ENCODE measurements at regions not wholly inside any gene's neighbourhood (a gene's known extent, or its start where the extent isn't known, plus 50 kb on each side); places are given as distances from the start of the nearest gene placed in this dataset.

- Histone ChIP-seq H3K27ac (ENCODE audit: low read length) (no peak overlapping the region), H3K36me3 (ENCODE audit: control insufficient read depth in 2 of 2, extremely low read depth in 1 of 2, insufficient read depth in 1 of 2, low read length in 1 of 2) (no peaks in the 10 kb centered on the region), H3K9me3 (no peaks in the 10 kb centered on the region), H3K4me3 (ENCODE audit: control insufficient read depth in 1 of 2, extremely low read depth in 1 of 2, low read length in 1 of 2) (no peak overlapping the region), H3K27me3 (replicated peaks in 1 of 2; ENCODE audit: control insufficient read depth in 2 of 2, extremely low read depth in 1 of 2, insufficient read depth in 2 of 2, low read length in 1 of 2) (peaks cover 2 to 83% of the 10 kb centered on the region in 2 experiments), H3K4me1 (ENCODE audit: control insufficient read depth in 1 of 2, extremely low read depth in 1 of 2, insufficient read depth in 2 of 2, low read length in 2 of 2) (peaks cover 0 to 11% of the 10 kb centered on the region in 2 experiments)
- DNase-seq = peak in 1 of 35 experiments; percentile 23
- no peak for ATAC-seq (replicated peaks in 1 of 4)
- H3K9me3 Mint-ChIP-seq = no peaks in the 10 kb centered on the region
- CTCF ChIA-PET = no interaction called here
- 79% methylated on average over 12 of the region's 16 CpGs for WGBS (ENCODE audit: insufficient coverage)
- peaks cover 40 to 47% of the 10 kb centered on the region in 2 donors for H3K27me3 Mint-ChIP-seq
- H3K4me3 Mint-ChIP-seq = no peak overlapping the region
- no peak overlapping the region for H3K27ac Mint-ChIP-seq
- H3K36me3 Mint-ChIP-seq = no peaks in the 10 kb centered on the region
- peaks cover 3 to 5% (median 5%) of the 10 kb centered on the region in 3 donors for H3K4me1 Mint-ChIP-seq
- POLR2A ChIA-PET = no interaction called here
Observed at GRCh38 chr11:69920345-69921127, 101.3 kb upstream of the FGF3 start.

GRCh38 chr11:69921128-69922014, 102.2 kb upstream of the FGF3 start:
- no peak overlapping the region for H3K27ac Mint-ChIP-seq
- peaks cover 0 to 14% of the 10 kb centered on the region in 2 experiments for H3K4me1 ChIP-seq (ENCODE audit: control insufficient read depth in 1 of 2, extremely low read depth in 1 of 2, insufficient read depth in 2 of 2, low read length in 2 of 2)
- H3K27me3 ChIP-seq (replicated peaks in 1 of 2; ENCODE audit: control insufficient read depth in 2 of 2, extremely low read depth in 1 of 2, insufficient read depth in 2 of 2, low read length in 1 of 2) = peaks cover 2 to 83% of the 10 kb centered on the region in 2 experiments
- ChIA-PET CTCF (no interaction called here), POLR2A (no interaction called here)
- H3K36me3 ChIP-seq (ENCODE audit: control insufficient read depth in 2 of 2, extremely low read depth in 1 of 2, insufficient read depth in 1 of 2, low read length in 1 of 2) = no peaks in the 10 kb centered on the region
- H3K9me3 Mint-ChIP-seq = no peaks in the 10 kb centered on the region
- H3K4me1 Mint-ChIP-seq = peaks cover 4 to 9% (median 5%) of the 10 kb centered on the region in 3 donors
- WGBS (ENCODE audit: insufficient coverage) = 69% methylated on average over 14 of the region's 21 CpGs
- no peaks in the 10 kb centered on the region for H3K36me3 Mint-ChIP-seq
- peaks cover 43 to 54% of the 10 kb centered on the region in 2 donors for H3K27me3 Mint-ChIP-seq
- H3K4me3 ChIP-seq (ENCODE audit: control insufficient read depth in 1 of 2, extremely low read depth in 1 of 2, low read length in 1 of 2) = no peak overlapping the region
- no peak overlapping the region for H3K4me3 Mint-ChIP-seq
- DNase-seq (peak in 1 of 35 experiments; percentile 17), ATAC-seq (replicated peaks in 1 of 4) (no peak)
- no peak overlapping the region for H3K27ac ChIP-seq (ENCODE audit: low read length)
- H3K9me3 ChIP-seq = no peaks in the 10 kb centered on the region

- Mint-ChIP-seq H3K36me3 (no peaks in the 10 kb centered on the region), H3K9me3 (no peaks in the 10 kb centered on the region), H3K27me3 (peaks cover 48 to 59% of the 10 kb centered on the region in 2 donors), H3K27ac (no peak overlapping the region), H3K4me1 (peaks cover 4 to 9% (median 5%) of the 10 kb centered on the region in 3 donors), H3K4me3 (no peak overlapping the region)
- DNase-seq (peak in 1 of 35 experiments; percentile 15), ATAC-seq (replicated peaks in 1 of 4) (no peak)
- POLR2A ChIA-PET = no interaction called here
- Histone ChIP-seq H3K4me3 (ENCODE audit: control insufficient read depth in 1 of 2, extremely low read depth in 1 of 2, low read length in 1 of 2) (no peak overlapping the region), H3K9me3 (no peaks in the 10 kb centered on the region), H3K27ac (ENCODE audit: low read length) (no peak overlapping the region), H3K36me3 (ENCODE audit: control insufficient read depth in 2 of 2, extremely low read depth in 1 of 2, insufficient read depth in 1 of 2, low read length in 1 of 2) (no peaks in the 10 kb centered on the region), H3K4me1 (ENCODE audit: control insufficient read depth in 1 of 2, extremely low read depth in 1 of 2, insufficient read depth in 2 of 2, low read length in 2 of 2) (peaks cover 0 to 14% of the 10 kb centered on the region in 2 experiments), H3K27me3 (replicated peaks in 1 of 2; ENCODE audit: control insufficient read depth in 2 of 2, extremely low read depth in 1 of 2, insufficient read depth in 2 of 2, low read length in 1 of 2) (peaks cover 0 to 87% of the 10 kb centered on the region in 2 experiments)
- CTCF ChIA-PET = no interaction called here
- WGBS (ENCODE audit: insufficient coverage) = 82% methylated on average over 8 of the region's 17 CpGs
Observed at GRCh38 chr11:69922015-69922595, 102.9 kb upstream of the FGF3 start.

GRCh38 chr11:69922596-69923111, 103.4 kb upstream of the FGF3 start:
- H3K4me3 ChIP-seq (ENCODE audit: control insufficient read depth in 1 of 2, extremely low read depth in 1 of 2, low read length in 1 of 2) = no peak overlapping the region
- Mint-ChIP-seq H3K4me1 (peaks cover 4 to 9% (median 5%) of the 10 kb centered on the region in 3 donors), H3K9me3 (no peaks in the 10 kb centered on the region), H3K36me3 (no peaks in the 10 kb centered on the region), H3K27ac (no peak overlapping the region), H3K27me3 (peaks cover 47 to 64% of the 10 kb centered on the region in 2 donors), H3K4me3 (no peak overlapping the region)
- H3K27me3 ChIP-seq (replicated peaks in 1 of 2; ENCODE audit: control insufficient read depth in 2 of 2, extremely low read depth in 1 of 2, insufficient read depth in 2 of 2, low read length in 1 of 2) = peaks cover 0 to 86% of the 10 kb centered on the region in 2 experiments
- H3K36me3 ChIP-seq (ENCODE audit: control insufficient read depth in 2 of 2, extremely low read depth in 1 of 2, insufficient read depth in 1 of 2, low read length in 1 of 2) = no peaks in the 10 kb centered on the region
- peaks cover 0 to 14% of the 10 kb centered on the region in 2 experiments for H3K4me1 ChIP-seq (ENCODE audit: control insufficient read depth in 1 of 2, extremely low read depth in 1 of 2, insufficient read depth in 2 of 2, low read length in 2 of 2)
- CTCF ChIA-PET = no interaction called here
- H3K9me3 ChIP-seq = no peaks in the 10 kb centered on the region
- no peak overlapping the region for H3K27ac ChIP-seq (ENCODE audit: low read length)
- ATAC-seq (replicated peaks in 1 of 4) (no peak), DNase-seq (peak in 1 of 35 experiments; percentile 14)
- POLR2A ChIA-PET = no interaction called here
- 85% methylated on average over 10 of the region's 14 CpGs for WGBS (ENCODE audit: insufficient coverage)

- no peaks in the 10 kb centered on the region for H3K36me3 ChIP-seq (ENCODE audit: control insufficient read depth in 2 of 2, extremely low read depth in 1 of 2, insufficient read depth in 1 of 2, low read length in 1 of 2)
- Mint-ChIP-seq H3K9me3 (no peaks in the 10 kb centered on the region), H3K27me3 (peaks cover 51 to 70% of the 10 kb centered on the region in 2 donors), H3K36me3 (no peaks in the 10 kb centered on the region), H3K4me3 (no peak overlapping the region), H3K27ac (no peak overlapping the region), H3K4me1 (peaks cover 4 to 9% (median 5%) of the 10 kb centered on the region in 3 donors)
- CTCF ChIA-PET = no interaction called here
- WGBS (ENCODE audit: insufficient coverage) = 71% methylated on average over 6 of the region's 7 CpGs
- no peak overlapping the region for H3K4me3 ChIP-seq (ENCODE audit: control insufficient read depth in 1 of 2, extremely low read depth in 1 of 2, low read length in 1 of 2)
- H3K9me3 ChIP-seq = no peaks in the 10 kb centered on the region
- peaks cover 0 to 14% of the 10 kb centered on the region in 2 experiments for H3K4me1 ChIP-seq (ENCODE audit: control insufficient read depth in 1 of 2, extremely low read depth in 1 of 2, insufficient read depth in 2 of 2, low read length in 2 of 2)
- no peak for DNase-seq
- H3K27ac ChIP-seq (ENCODE audit: low read length) = no peak overlapping the region
- peaks cover 0 to 88% of the 10 kb centered on the region in 2 experiments for H3K27me3 ChIP-seq (replicated peaks in 1 of 2; ENCODE audit: control insufficient read depth in 2 of 2, extremely low read depth in 1 of 2, insufficient read depth in 2 of 2, low read length in 1 of 2)
- no peak for ATAC-seq (replicated peaks in 1 of 4)
- POLR2A ChIA-PET = no interaction called here
Observed at GRCh38 chr11:69923196-69923595, 104.0 kb upstream of the FGF3 start.

- H3K36me3 ChIP-seq (ENCODE audit: control insufficient read depth in 2 of 2, extremely low read depth in 1 of 2, insufficient read depth in 1 of 2, low read length in 1 of 2) = no peaks in the 10 kb centered on the region
- WGBS (ENCODE audit: insufficient coverage) = 80% methylated on average over 9 of the region's 13 CpGs
- POLR2A ChIA-PET = no interaction called here
- ATAC-seq (replicated peaks in 1 of 4) (no peak), DNase-seq (peak in 1 of 35 experiments; percentile 11)
- Mint-ChIP-seq H3K9me3 (no peaks in the 10 kb centered on the region), H3K4me1 (peaks cover 4 to 9% (median 5%) of the 10 kb centered on the region in 3 donors), H3K27ac (no peak overlapping the region), H3K36me3 (no peaks in the 10 kb centered on the region), H3K27me3 (peaks cover 51 to 70% of the 10 kb centered on the region in 2 donors), H3K4me3 (no peak overlapping the region)
- no peak overlapping the region for H3K27ac ChIP-seq (ENCODE audit: low read length)
- no peaks in the 10 kb centered on the region for H3K9me3 ChIP-seq
- peaks cover 0 to 88% of the 10 kb centered on the region in 2 experiments for H3K27me3 ChIP-seq (replicated peaks in 1 of 2; ENCODE audit: control insufficient read depth in 2 of 2, extremely low read depth in 1 of 2, insufficient read depth in 2 of 2, low read length in 1 of 2)
- no peak overlapping the region for H3K4me3 ChIP-seq (ENCODE audit: control insufficient read depth in 1 of 2, extremely low read depth in 1 of 2, low read length in 1 of 2)
- CTCF ChIA-PET = no interaction called here
- peaks cover 0 to 10% of the 10 kb centered on the region in 2 experiments for H3K4me1 ChIP-seq (ENCODE audit: control insufficient read depth in 1 of 2, extremely low read depth in 1 of 2, insufficient read depth in 2 of 2, low read length in 2 of 2)
Observed at GRCh38 chr11:69923641-69924307, 104.6 kb upstream of the FGF3 start.
